WTC11 (cell line): ENCODE measurements at regions not wholly inside any gene's neighbourhood (a gene's known extent, or its start where the extent isn't known, plus 50 kb on each side); places are given as distances from the start of the nearest gene placed in this dataset.
A peak's percentile ranks its signal among the peaks of the same experiment; 100 is the strongest.

Experiments
- ATAC-seq: fragments of 200-7000 bp; cut with Tn5 transposase; 2 replicates; pipeline ENCODE4 v1.10.0; 2021; ENCODE audit warnings: mild to moderate bottlenecking, moderate library complexity
- CTCF ChIA-PET: fragments of 300-600 bp; sonication (Branson Sonifier 250); formaldehyde crosslinking; loops from one replicate; lab custom pipeline; 2021; ENCODE audit warnings: antibody characterized with exemption; lab: Charles Lee
- POLR2A ChIA-PET: fragments of 350-600 bp; sonication (Branson Sonifier 250); formaldehyde crosslinking; loops from one replicate; lab custom pipeline; 2021; ENCODE audit warnings: antibody characterized with exemption; lab: Charles Lee
- DNase-seq: peaks from one replicate; pipeline ENCODE4 v3.0.0; 2021; ENCODE audit warnings: low spot score
- H3K27ac Mint-ChIP-seq: 2 replicates; pipeline ENCODE4 v1.8.0; 2021; ENCODE audit warnings: mixed read lengths
- H3K27me3 Mint-ChIP-seq: 2 replicates; pipeline ENCODE4 v1.8.0; 2021; ENCODE audit warnings: low read depth, mild to moderate bottlenecking, moderate library complexity, mixed read lengths
- H3K36me3 Mint-ChIP-seq: 2 replicates; pipeline ENCODE4 v1.8.0; 2021; ENCODE audit warnings: mixed read lengths
- H3K4me1 Mint-ChIP-seq: 2 replicates; pipeline ENCODE4 v1.8.0; 2022; ENCODE audit warnings: mixed read lengths
- H3K4me3 Mint-ChIP-seq: 2 replicates; pipeline ENCODE4 v1.8.0; 2021; ENCODE audit warnings: mild to moderate bottlenecking, moderate library complexity, mixed read lengths
- H3K9me3 Mint-ChIP-seq: 2 replicates; pipeline ENCODE4 v1.8.0; 2021; ENCODE audit warnings: mixed read lengths
- CBFB ChIP-seq: sonication (generic); formaldehyde crosslinking; IDR thresholded peaks from 2 replicates; pipeline ENCODE4 v1.8.1; 2022; ENCODE audit warnings: mild to moderate bottlenecking, low read depth, missing genetic modification reagents
- ERG ChIP-seq: fragments of 250-450 bp; sonication (Bioruptor Pico); IDR thresholded peaks from 2 replicates; pipeline ENCODE4 v1.8.0; 2021; ENCODE audit warnings: mild to moderate bottlenecking
- GRHL2 ChIP-seq: fragments of 250-450 bp; sonication (Bioruptor Pico); IDR thresholded peaks from 2 replicates; pipeline ENCODE4 v1.8.0; 2022; ENCODE audit warnings: mild to moderate bottlenecking, moderate library complexity; ENCODE audit not compliant: insufficient replicate concordance, severe bottlenecking
- GTF2I ChIP-seq: fragments of 250-450 bp; sonication (Bioruptor Pico); conservative IDR thresholded peaks from 2 replicates; pipeline ENCODE4 v1.4.0; 2021; ENCODE audit warnings: mild to moderate bottlenecking
- JAZF1 ChIP-seq: fragments of 250-450 bp; sonication (Bioruptor Pico); IDR thresholded peaks from 2 replicates; pipeline ENCODE4 v1.9.0; 2021; ENCODE audit warnings: moderate library complexity, mild to moderate bottlenecking, inconsistent platforms
- JUN ChIP-seq: sonication (generic); formaldehyde crosslinking; IDR thresholded peaks from 2 replicates; pipeline ENCODE4 v1.8.0; 2023; ENCODE audit warnings: mild to moderate bottlenecking, missing genetic modification reagents
- MXD4 ChIP-seq: fragments of 250-450 bp; sonication (Bioruptor Pico); IDR thresholded peaks from 2 replicates; pipeline ENCODE4 v1.8.0; 2021; ENCODE audit warnings: mild to moderate bottlenecking, moderate library complexity, borderline replicate concordance
- NFE2L1 ChIP-seq: sonication (generic); formaldehyde crosslinking; IDR thresholded peaks from 2 replicates; pipeline ENCODE4 v1.8.1; 2023; ENCODE audit warnings: missing genetic modification reagents
- NR3C1 ChIP-seq: sonication (generic); formaldehyde crosslinking; conservative IDR thresholded peaks from 2 replicates; pipeline ENCODE4 v1.8.1; 2023; ENCODE audit warnings: low read depth, mild to moderate bottlenecking, missing genetic modification reagents
- PRRX2 ChIP-seq: fragments of 250-450 bp; sonication (Bioruptor Pico); IDR thresholded peaks from 2 replicates; pipeline ENCODE4 v1.8.0; 2021; ENCODE audit warnings: mild to moderate bottlenecking
- RELA ChIP-seq: sonication (generic); formaldehyde crosslinking; IDR thresholded peaks from 2 replicates; pipeline ENCODE4 v1.8.1; 2022; ENCODE audit warnings: missing genetic modification reagents, mild to moderate bottlenecking, borderline replicate concordance
- SMAD4 ChIP-seq: sonication (generic); formaldehyde crosslinking; IDR thresholded peaks from 2 replicates; pipeline ENCODE4 v1.8.0; 2022; ENCODE audit warnings: mild to moderate bottlenecking, missing genetic modification reagents
- SP1 ChIP-seq: sonication (generic); formaldehyde crosslinking; conservative IDR thresholded peaks from 2 replicates; pipeline ENCODE4 v1.8.1; 2022; ENCODE audit warnings: missing genetic modification reagents
- STAT6 ChIP-seq: sonication (generic); formaldehyde crosslinking; conservative IDR thresholded peaks from 2 replicates; pipeline ENCODE4 v1.8.1; 2023; ENCODE audit warnings: mild to moderate bottlenecking, low read depth, missing genetic modification reagents, moderate library complexity
- TCF7 ChIP-seq: sonication (generic); formaldehyde crosslinking; IDR thresholded peaks from 2 replicates; pipeline ENCODE4 v1.8.0; 2022; ENCODE audit warnings: mild to moderate bottlenecking, low read depth, missing genetic modification reagents, moderate library complexity
- TEAD1 ChIP-seq: sonication (generic); formaldehyde crosslinking; IDR thresholded peaks from 2 replicates; pipeline ENCODE4 v1.8.0; 2022; ENCODE audit warnings: mild to moderate bottlenecking, missing genetic modification reagents
- ZNF138 ChIP-seq: sonication (generic); formaldehyde crosslinking; conservative IDR thresholded peaks from 2 replicates; pipeline ENCODE4 v1.8.1; 2022; ENCODE audit warnings: mild to moderate bottlenecking, moderate library complexity, missing genetic modification reagents
- ZNF219 ChIP-seq: sonication (generic); formaldehyde crosslinking; IDR thresholded peaks from 2 replicates; pipeline ENCODE4 v1.8.0; 2023; ENCODE audit warnings: missing genetic modification reagents, mild to moderate bottlenecking, borderline replicate concordance
- ZNF425 ChIP-seq: fragments of 250-450 bp; sonication (Bioruptor Pico); conservative IDR thresholded peaks from 2 replicates; pipeline ENCODE4 v1.9.0; 2021; ENCODE audit warnings: mild to moderate bottlenecking
- ZNF512 ChIP-seq: sonication (generic); formaldehyde crosslinking; IDR thresholded peaks from 2 replicates; pipeline ENCODE4 v1.8.1; 2022; ENCODE audit warnings: missing genetic modification reagents, borderline replicate concordance
- TF ChIP-seq, protein P1 (sequence below): sonication (generic); formaldehyde crosslinking; IDR thresholded peaks from 2 replicates; pipeline ENCODE4 v1.8.1; 2022; ENCODE audit warnings: mild to moderate bottlenecking, moderate library complexity, missing genetic modification reagents
- TF ChIP-seq, protein P2 (sequence below): sonication (generic); formaldehyde crosslinking; conservative IDR thresholded peaks from 2 replicates; pipeline ENCODE4 v1.8.1; 2022; ENCODE audit warnings: mild to moderate bottlenecking, missing genetic modification reagents
- TF ChIP-seq, protein P3 (sequence below): sonication (generic); formaldehyde crosslinking; IDR thresholded peaks from 2 replicates; pipeline ENCODE4 v1.8.0; 2022; ENCODE audit warnings: mild to moderate bottlenecking, missing genetic modification reagents

DNA sequence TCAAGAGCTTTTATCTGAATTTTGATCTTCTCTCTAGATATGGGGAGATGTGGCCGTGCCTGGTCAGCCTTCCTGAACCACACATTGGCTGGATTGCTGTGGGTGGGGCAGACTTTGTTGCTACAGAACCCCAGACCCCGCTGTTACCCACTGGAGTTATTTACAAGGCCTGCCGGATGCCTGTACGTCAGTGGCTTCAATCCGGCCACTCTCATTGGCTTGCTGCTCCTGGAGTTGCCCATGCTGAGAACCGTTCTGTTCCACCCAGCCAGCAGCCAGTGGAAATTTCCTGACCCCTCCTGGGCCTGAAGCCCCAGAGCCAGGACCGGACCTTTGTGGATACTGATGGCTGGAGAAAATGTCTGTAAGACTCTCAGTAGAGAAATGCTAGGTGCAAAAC lies 101.9 kb downstream of the TFAP2C start:
- Mint-ChIP-seq H3K4me1 (peaks cover 41% of the 10 kb centered on the region), H3K27me3 (peaks cover 22% of the 10 kb centered on the region), H3K9me3 (peaks cover 8% of the 10 kb centered on the region), H3K4me3 (no peak overlapping the region), H3K27ac (no peak overlapping the region), H3K36me3 (no peaks in the 10 kb centered on the region)
- TF ChIP-seq TEAD1 = no peak
- TF ChIP-seq SMAD4 = no peak
- TF ChIP-seq ZNF138 (CRISPR knock-in tag) = no peak
- no peak for TF ChIP-seq ZNF512 (CRISPR knock-in tag)
- ATAC-seq (no peak), DNase-seq (no peak)
- ChIA-PET CTCF (no interaction called here), POLR2A (no interaction called here)

- ATAC-seq (no peak), DNase-seq (no peak)
- Mint-ChIP-seq H3K27ac (no peak overlapping the region), H3K9me3 (peaks cover 8% of the 10 kb centered on the region), H3K4me3 (no peak overlapping the region), H3K27me3 (peaks cover 26% of the 10 kb centered on the region), H3K36me3 (no peaks in the 10 kb centered on the region), H3K4me1 (peaks cover 46% of the 10 kb centered on the region)
- ChIA-PET POLR2A (no interaction called here), CTCF (no interaction called here)
- TF ChIP-seq JAZF1 (CRISPR knock-in tag) (no peak), RELA (CRISPR knock-in tag) (no peak), ZNF425 (CRISPR knock-in tag) (no peak)
Measured at GRCh38 chr20:56731476-56731875, 102.4 kb downstream of the TFAP2C start.

- ATAC-seq (peak; percentile 12), DNase-seq (peak; percentile 16)
- H3K27ac Mint-ChIP-seq = peak overlapping the region; percentile 68
- H3K36me3 Mint-ChIP-seq = peaks cover 4% of the 10 kb centered on the region
- peaks cover 8% of the 10 kb centered on the region for H3K9me3 Mint-ChIP-seq
- ChIA-PET POLR2A (interaction anchor here (0.6 to 0.7 kb wide), 3 partner anchors 160 to 258 kb away, joined by 4 to 11 read pairs (median 5); no protein-coding TSS in a partner anchor), CTCF (interaction anchor here (0.6 to 1.3 kb wide), 5 partner anchors 15 to 327 kb away, joined by 4 to 10 read pairs (median 5); no protein-coding TSS in a partner anchor)
- peak overlapping the region; percentile 25 for H3K4me3 Mint-ChIP-seq
- peaks cover 65% of the 10 kb centered on the region for H3K4me1 Mint-ChIP-seq
- H3K27me3 Mint-ChIP-seq = peaks cover 51% of the 10 kb centered on the region
- no peak for TF ChIP-seq TCF7 (CRISPR knock-in tag)
- TF ChIP-seq NR3C1 (CRISPR knock-in tag) = no peak
- TF ChIP-seq ZNF219 (CRISPR knock-in tag) = no peak
- no peak for TF ChIP-seq GRHL2 (CRISPR knock-in tag)
- no peak for TF ChIP-seq MXD4 (CRISPR knock-in tag)
- no peak for TF ChIP-seq PRRX2 (CRISPR knock-in tag)
- TF ChIP-seq SP1 = no peak
- no peak for TF ChIP-seq JUN (CRISPR knock-in tag)
- TF ChIP-seq, protein P1, sequence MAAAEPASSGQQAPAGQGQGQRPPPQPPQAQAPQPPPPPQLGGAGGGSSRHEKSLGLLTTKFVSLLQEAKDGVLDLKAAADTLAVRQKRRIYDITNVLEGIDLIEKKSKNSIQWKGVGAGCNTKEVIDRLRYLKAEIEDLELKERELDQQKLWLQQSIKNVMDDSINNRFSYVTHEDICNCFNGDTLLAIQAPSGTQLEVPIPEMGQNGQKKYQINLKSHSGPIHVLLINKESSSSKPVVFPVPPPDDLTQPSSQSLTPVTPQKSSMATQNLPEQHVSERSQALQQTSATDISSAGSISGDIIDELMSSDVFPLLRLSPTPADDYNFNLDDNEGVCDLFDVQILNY = no peak
- no peak for TF ChIP-seq NFE2L1 (CRISPR knock-in tag)
- TF ChIP-seq ERG = no peak
- TF ChIP-seq CBFB = no peak
- no peak for TF ChIP-seq GTF2I (CRISPR knock-in tag)
- no peak for TF ChIP-seq TEAD1
- no peak for TF ChIP-seq STAT6 (CRISPR knock-in tag)
- TF ChIP-seq, protein P2, sequence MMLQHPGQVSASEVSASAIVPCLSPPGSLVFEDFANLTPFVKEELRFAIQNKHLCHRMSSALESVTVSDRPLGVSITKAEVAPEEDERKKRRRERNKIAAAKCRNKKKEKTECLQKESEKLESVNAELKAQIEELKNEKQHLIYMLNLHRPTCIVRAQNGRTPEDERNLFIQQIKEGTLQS = no peak
- TF ChIP-seq, protein P3, sequence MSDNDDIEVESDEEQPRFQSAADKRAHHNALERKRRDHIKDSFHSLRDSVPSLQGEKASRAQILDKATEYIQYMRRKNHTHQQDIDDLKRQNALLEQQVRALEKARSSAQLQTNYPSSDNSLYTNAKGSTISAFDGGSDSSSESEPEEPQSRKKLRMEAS (CRISPR knock-in tag) = no peak
Measured at GRCh38 chr20:56733967-56734366, 104.9 kb downstream of the TFAP2C start.
